ENCODE measurements at regions not wholly inside any gene's neighbourhood (a gene's known extent, or its start where the extent isn't known, plus 50 kb on each side); places are given as distances from the start of the nearest gene placed in this dataset.
"Not testable (repeated sequence)": the region's sequence is repeated elsewhere in the genome, so short reads cannot be mapped to it uniquely, and the experiment has no call there.

GRCh38 chr12:114093520-114093919 is 127.4 kb upstream of the RBM19 start:
- no peak overlapping the region for H3K4me3 ChIP-seq
- H3K4me1 ChIP-seq, result no peaks in the 10 kb centered on the region
- no peaks in the 10 kb centered on the region for H3K36me3 ChIP-seq (replicated peaks)
- DNase-seq (ENCODE audit: low spot score in 2 of 2), result no peak
- no peaks in the 10 kb centered on the region; the same call in 1 of the 2 replicates for H3K27me3 ChIP-seq (ENCODE audit: low read depth)
- in situ Hi-C loops (cut with MboI; ENCODE audit: low sequenced_read_pairs), result no loop called here
- no peaks in the 10 kb centered on the region for H3K9me3 ChIP-seq

GRCh38 chr12:114092981-114093380 is 126.9 kb upstream of the RBM19 start:
- H3K4me1 ChIP-seq, result no peaks in the 10 kb centered on the region
- in situ Hi-C loops (cut with MboI; ENCODE audit: low sequenced_read_pairs), result no loop called here

GRCh38 chr12:114090211-114090610 is 124.1 kb upstream of the RBM19 start:
- Histone ChIP-seq H3K4me3 (no peak overlapping the region), H3K9me3 (no peaks in the 10 kb centered on the region), H3K4me1 (no peaks in the 10 kb centered on the region), H3K27me3 (ENCODE audit: low read depth) (no peaks in the 10 kb centered on the region), H3K36me3 (replicated peaks) (no peaks in the 10 kb centered on the region)
- in situ Hi-C loops (cut with MboI; ENCODE audit: low sequenced_read_pairs), result no loop called here
- no peak for DNase-seq (ENCODE audit: low spot score in 2 of 2)

More at GRCh38 chr12:114092981-114093380, 126.9 kb upstream of the RBM19 start:
- Histone ChIP-seq H3K36me3 (replicated peaks) (no peaks in the 10 kb centered on the region), H3K4me3 (no peak overlapping the region), H3K27me3 (ENCODE audit: low read depth) (no peaks in the 10 kb centered on the region), H3K9me3 (no peaks in the 10 kb centered on the region)
- no peak for DNase-seq (ENCODE audit: low spot score in 2 of 2)

GRCh38 chr12:114073076-114073475 is 107.0 kb upstream of the RBM19 start:
- no peak overlapping the region for H3K4me3 ChIP-seq
- in situ Hi-C loops (cut with MboI; ENCODE audit: low sequenced_read_pairs), result no loop called here
- H3K36me3 ChIP-seq (replicated peaks), result no peaks in the 10 kb centered on the region
- no peaks in the 10 kb centered on the region for H3K4me1 ChIP-seq
- no peaks in the 10 kb centered on the region for H3K9me3 ChIP-seq
- no peak for DNase-seq (ENCODE audit: low spot score in 2 of 2)
- H3K27me3 ChIP-seq (ENCODE audit: low read depth), result no peaks in the 10 kb centered on the region; the same call in 1 of the 2 replicates

GRCh38 chr12:114069507-114069906 is 103.4 kb upstream of the RBM19 start:
- no peak for DNase-seq (ENCODE audit: low spot score in 2 of 2)
- H3K36me3 ChIP-seq (replicated peaks), result no peaks in the 10 kb centered on the region
- no peaks in the 10 kb centered on the region for H3K9me3 ChIP-seq
- in situ Hi-C loops (cut with MboI; ENCODE audit: low sequenced_read_pairs), result no loop called here
- no peaks in the 10 kb centered on the region; the same call in 1 of the 2 replicates for H3K27me3 ChIP-seq (ENCODE audit: low read depth)
- H3K4me3 ChIP-seq, result no peak overlapping the region
- H3K4me1 ChIP-seq, result no peaks in the 10 kb centered on the region

GRCh38 chr12:114064497-114064896 is 98.4 kb upstream of the RBM19 start:
- H3K36me3 ChIP-seq (replicated peaks), result no peaks in the 10 kb centered on the region
- no peaks in the 10 kb centered on the region for H3K9me3 ChIP-seq
- H3K4me3 ChIP-seq, result no peak overlapping the region
- no peaks in the 10 kb centered on the region for H3K4me1 ChIP-seq
- no peaks in the 10 kb centered on the region for H3K27me3 ChIP-seq (ENCODE audit: low read depth)
- in situ Hi-C loops (cut with MboI; ENCODE audit: low sequenced_read_pairs), result no loop called here
- DNase-seq (ENCODE audit: low spot score in 2 of 2), result no peak

GRCh38 chr12:114064034-114064433 is 97.9 kb upstream of the RBM19 start:
- H3K9me3 ChIP-seq; H3K36me3 ChIP-seq (replicated peaks); H3K27me3 ChIP-seq (ENCODE audit: low read depth): not testable (repeated sequence)

GRCh38 chr12:114063435-114063834 is 97.3 kb upstream of the RBM19 start:
- H3K4me3 ChIP-seq, result no peak overlapping the region
- no peak for DNase-seq (ENCODE audit: low spot score in 2 of 2)
- no peaks in the 10 kb centered on the region for H3K4me1 ChIP-seq
- in situ Hi-C loops (cut with MboI; ENCODE audit: low sequenced_read_pairs), result no loop called here
- no peaks in the 10 kb centered on the region for H3K36me3 ChIP-seq (replicated peaks)
- H3K9me3 ChIP-seq, result no peaks in the 10 kb centered on the region
- no peaks in the 10 kb centered on the region for H3K27me3 ChIP-seq (ENCODE audit: low read depth)

More at GRCh38 chr12:114064034-114064433, 97.9 kb upstream of the RBM19 start:
- H3K4me3 ChIP-seq; DNase-seq (ENCODE audit: low spot score in 2 of 2); H3K4me1 ChIP-seq; in situ Hi-C loops (cut with MboI; ENCODE audit: low sequenced_read_pairs): not testable (repeated sequence)

- not testable (repeated sequence) for H3K27me3 ChIP-seq (ENCODE audit: low read depth)
Observed at GRCh38 chr12:114056351-114056750, 90.2 kb upstream of the RBM19 start.

GRCh38 chr12:114054982-114055381 is 88.9 kb upstream of the RBM19 start:
- Histone ChIP-seq H3K27me3 (ENCODE audit: low read depth) (no peaks in the 10 kb centered on the region), H3K4me3 (no peak overlapping the region), H3K4me1 (no peaks in the 10 kb centered on the region; the same call in 1 of the 2 replicates), H3K36me3 (replicated peaks) (no peaks in the 10 kb centered on the region), H3K9me3 (no peaks in the 10 kb centered on the region)
- in situ Hi-C loops (cut with MboI; ENCODE audit: low sequenced_read_pairs), result no loop called here
- no peak for DNase-seq (ENCODE audit: low spot score in 2 of 2)

More at GRCh38 chr12:114056351-114056750, 90.2 kb upstream of the RBM19 start:
- H3K4me3 ChIP-seq; H3K4me1 ChIP-seq; DNase-seq (ENCODE audit: low spot score in 2 of 2); H3K36me3 ChIP-seq (replicated peaks); H3K9me3 ChIP-seq; in situ Hi-C loops (cut with MboI; ENCODE audit: low sequenced_read_pairs): not testable (repeated sequence)

GRCh38 chr12:114046236-114046998 is 80.3 kb upstream of the RBM19 start:
- no peak for DNase-seq (ENCODE audit: low spot score in 2 of 2)
- Histone ChIP-seq H3K9me3 (no peaks in the 10 kb centered on the region), H3K27me3 (ENCODE audit: low read depth) (peaks cover 8% of the 10 kb centered on the region), H3K4me3 (no peak overlapping the region), H3K4me1 (no peaks in the 10 kb centered on the region), H3K36me3 (replicated peaks) (no peaks in the 10 kb centered on the region; the same call in 1 of the 2 replicates)
- in situ Hi-C loops (cut with MboI; ENCODE audit: low sequenced_read_pairs), result no loop called here

GRCh38 chr12:114045349-114045748 is 79.2 kb upstream of the RBM19 start:
- Histone ChIP-seq H3K4me1 (no peaks in the 10 kb centered on the region), H3K9me3 (no peaks in the 10 kb centered on the region), H3K4me3 (no peak overlapping the region), H3K27me3 (ENCODE audit: low read depth) (peaks cover 8% of the 10 kb centered on the region), H3K36me3 (replicated peaks) (no peaks in the 10 kb centered on the region; the same call in 1 of the 2 replicates)
- in situ Hi-C loops (cut with MboI; ENCODE audit: low sequenced_read_pairs), result no loop called here
- no peak for DNase-seq (ENCODE audit: low spot score in 2 of 2)

GRCh38 chr12:114041590-114041989 is 75.5 kb upstream of the RBM19 start:
- DNase-seq (ENCODE audit: low spot score in 2 of 2), result no peak
- peaks cover 8% of the 10 kb centered on the region for H3K27me3 ChIP-seq (ENCODE audit: low read depth)
- no peaks in the 10 kb centered on the region for H3K9me3 ChIP-seq
- H3K4me3 ChIP-seq, result no peak overlapping the region
- H3K36me3 ChIP-seq (replicated peaks), result no peaks in the 10 kb centered on the region; the same call in 1 of the 2 replicates
- H3K4me1 ChIP-seq, result no peaks in the 10 kb centered on the region
- in situ Hi-C loops (cut with MboI; ENCODE audit: low sequenced_read_pairs), result no loop called here

GRCh38 chr12:114041136-114041535 is 75.0 kb upstream of the RBM19 start:
- no peaks in the 10 kb centered on the region for H3K9me3 ChIP-seq
- no peaks in the 10 kb centered on the region; the same call in 1 of the 2 replicates for H3K36me3 ChIP-seq (replicated peaks)
- H3K4me3 ChIP-seq, result no peak overlapping the region
- H3K27me3 ChIP-seq (ENCODE audit: low read depth), result peaks cover 8% of the 10 kb centered on the region
- DNase-seq (ENCODE audit: low spot score in 2 of 2), result no peak
- H3K4me1 ChIP-seq, result no peaks in the 10 kb centered on the region
- in situ Hi-C loops (cut with MboI; ENCODE audit: low sequenced_read_pairs), result no loop called here

All from HAP-1 (cell line).